HG02852 (cell line): ENCODE measurements at regions not wholly inside any gene's neighbourhood (a gene's known extent, or its start where the extent isn't known, plus 50 kb on each side); places are given as distances from the start of the nearest gene placed in this dataset.
"Not testable (repeated sequence)": the region's sequence is repeated elsewhere in the genome, so short reads cannot be mapped to it uniquely, and the experiment has no call there.

Experiments
- ATAC-seq: cut with Tn5 transposase; IDR thresholded peaks from one replicate; pipeline ENCODE4 v1.9.1; 2021; ENCODE audit warnings: mild to moderate bottlenecking, moderate library complexity; ENCODE audit not compliant: unreplicated experiment

GRCh38 chr3:30319713-30320112 lies 286.7 kb upstream of the TGFBR2 start:
- peak; percentile 48 for ATAC-seq

- no peak for ATAC-seq
Measured at GRCh38 chr3:30320392-30320791, 286.0 kb upstream of the TGFBR2 start.

- ATAC-seq: no peak
Measured at GRCh38 chr3:30321065-30321464, 285.3 kb upstream of the TGFBR2 start.

- ATAC-seq: not testable (repeated sequence)
Measured at GRCh38 chr3:30323649-30324048, 282.8 kb upstream of the TGFBR2 start.

- ATAC-seq: no peak
Measured at GRCh38 chr3:30324587-30324986, 281.8 kb upstream of the TGFBR2 start.

- ATAC-seq: not testable (repeated sequence)
Measured at GRCh38 chr3:30327976-30328375, 278.4 kb upstream of the TGFBR2 start.

GRCh38 chr3:30328935-30329334 lies 277.5 kb upstream of the TGFBR2 start:
- not testable (repeated sequence) for ATAC-seq

- no peak for ATAC-seq
Measured at GRCh38 chr3:30331519-30331918, 274.9 kb upstream of the TGFBR2 start.

GRCh38 chr3:30332196-30333021 lies 274.0 kb upstream of the TGFBR2 start:
- no peak for ATAC-seq

- ATAC-seq: no peak
Measured at GRCh38 chr3:30333143-30333542, 273.3 kb upstream of the TGFBR2 start.

GRCh38 chr3:30333903-30334302 lies 272.5 kb upstream of the TGFBR2 start:
- ATAC-seq: no peak

GRCh38 chr3:30340500-30340899 lies 265.9 kb upstream of the TGFBR2 start:
- no peak for ATAC-seq

- no peak for ATAC-seq
Measured at GRCh38 chr3:30341079-30341478, 265.3 kb upstream of the TGFBR2 start.

- no peak for ATAC-seq
Measured at GRCh38 chr3:30341851-30342250, 264.6 kb upstream of the TGFBR2 start.

- no peak for ATAC-seq
Measured at GRCh38 chr3:30342318-30343060, 263.9 kb upstream of the TGFBR2 start.

GRCh38 chr3:30343067-30343831 lies 263.2 kb upstream of the TGFBR2 start:
- ATAC-seq: no peak

- no peak for ATAC-seq
Measured at GRCh38 chr3:30343861-30344260, 262.5 kb upstream of the TGFBR2 start.

- ATAC-seq: no peak
Measured at GRCh38 chr3:30344288-30344687, 262.1 kb upstream of the TGFBR2 start.

GRCh38 chr3:30346933-30347320 lies 259.5 kb upstream of the TGFBR2 start:
- no peak for ATAC-seq

- peak; percentile 97 for ATAC-seq
Measured at GRCh38 chr3:30347679-30348216, 258.7 kb upstream of the TGFBR2 start.

GRCh38 chr3:30349507-30349906 lies 256.9 kb upstream of the TGFBR2 start:
- no peak for ATAC-seq
